ENCODE measurements at regions not wholly inside any gene's neighbourhood (a gene's known extent, or its start where the extent isn't known, plus 50 kb on each side); places are given as distances from the start of the nearest gene placed in this dataset.

DNA sequence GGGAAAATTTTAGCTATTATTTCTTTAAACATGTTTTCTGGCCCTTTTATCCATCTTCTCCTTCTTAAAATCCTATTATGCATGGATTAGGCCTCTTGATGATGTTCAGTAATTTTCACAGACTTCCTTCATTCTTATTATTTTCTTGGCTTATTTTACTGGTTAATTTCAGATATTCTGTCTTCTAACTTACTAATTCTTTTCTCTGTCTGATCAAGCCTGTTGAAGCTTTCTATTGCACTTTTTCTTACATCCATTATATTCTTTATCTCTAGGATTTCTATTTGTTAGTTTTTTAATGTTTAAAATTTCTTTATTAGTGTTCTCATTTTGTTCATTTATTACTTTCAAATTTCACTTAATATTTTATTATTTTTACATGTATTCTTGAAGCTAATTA lies 105.3 kb upstream of the GALNT13 start:
- TF ChIP-seq RAD21 (IDR thresholded peaks at IDR 0.05; ENCODE audit: insufficient read depth, low read depth, low read length): no peak
- TF ChIP-seq YY1 (IDR thresholded peaks at IDR 0.05; ENCODE audit: low read depth, low read length): no peak
- TF ChIP-seq, protein P1, sequence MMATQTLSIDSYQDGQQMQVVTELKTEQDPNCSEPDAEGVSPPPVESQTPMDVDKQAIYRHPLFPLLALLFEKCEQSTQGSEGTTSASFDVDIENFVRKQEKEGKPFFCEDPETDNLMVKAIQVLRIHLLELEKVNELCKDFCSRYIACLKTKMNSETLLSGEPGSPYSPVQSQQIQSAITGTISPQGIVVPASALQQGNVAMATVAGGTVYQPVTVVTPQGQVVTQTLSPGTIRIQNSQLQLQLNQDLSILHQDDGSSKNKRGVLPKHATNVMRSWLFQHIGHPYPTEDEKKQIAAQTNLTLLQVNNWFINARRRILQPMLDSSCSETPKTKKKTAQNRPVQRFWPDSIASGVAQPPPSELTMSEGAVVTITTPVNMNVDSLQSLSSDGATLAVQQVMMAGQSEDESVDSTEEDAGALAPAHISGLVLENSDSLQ (IDR thresholded peaks at IDR 0.05): no peak
- TF ChIP-seq CTCF (IDR thresholded peaks at IDR 0.05 in 2 of 3, conservative IDR thresholded peaks at IDR 0.05 in 1 of 3; ENCODE audit: control insufficient read depth in 2 of 3, extremely low read depth in 1 of 3, insufficient read depth in 1 of 3, low read depth in 3 of 3, low read length in 3 of 3): no peak
